Neural crest cell (in vitro differentiated cells): ENCODE measurements at regions not wholly inside any gene's neighbourhood (a gene's known extent, or its start where the extent isn't known, plus 50 kb on each side); places are given as distances from the start of the nearest gene placed in this dataset.
"Not testable (repeated sequence)": the region's sequence is repeated elsewhere in the genome, so short reads cannot be mapped to it uniquely, and the experiment has no call there.

ENCODE experiments used
- DNase-seq: peaks from one replicate; pipeline ENCODE4 v3.0.0; 2021; ENCODE audit warnings: low read depth, mixed read lengths, low spot score
- H3K27ac Mint-ChIP-seq: one replicate; pipeline ENCODE4 v1.8.0; 2021; ENCODE audit warnings: mild to moderate bottlenecking, mixed read lengths; ENCODE audit not compliant: unreplicated experiment
- H3K27me3 Mint-ChIP-seq: 2 replicates; pipeline ENCODE4 v1.8.0; 2021; ENCODE audit warnings: low read depth, mild to moderate bottlenecking, mixed read lengths
- H3K36me3 Mint-ChIP-seq: 2 replicates; pipeline ENCODE4 v1.8.0; 2021; ENCODE audit warnings: low read depth, mild to moderate bottlenecking, mixed read lengths
- H3K4me1 Mint-ChIP-seq: 2 replicates; pipeline ENCODE4 v1.8.0; 2021; ENCODE audit warnings: mixed read lengths
- H3K4me3 Mint-ChIP-seq: one replicate; pipeline ENCODE4 v1.8.0; 2021; ENCODE audit warnings: mild to moderate bottlenecking, mixed read lengths
- H3K9me3 Mint-ChIP-seq: 2 replicates; pipeline ENCODE4 v1.8.0; 2021; ENCODE audit warnings: mixed read lengths
- TF ChIP-seq, protein P1 (sequence below): fragments of 200-600 bp; sonication (generic); conservative IDR thresholded peaks from 2 replicates; pipeline ENCODE4 v1.5.0; 2021; ENCODE audit warnings: antibody characterized with exemption, mild to moderate bottlenecking

DNA sequence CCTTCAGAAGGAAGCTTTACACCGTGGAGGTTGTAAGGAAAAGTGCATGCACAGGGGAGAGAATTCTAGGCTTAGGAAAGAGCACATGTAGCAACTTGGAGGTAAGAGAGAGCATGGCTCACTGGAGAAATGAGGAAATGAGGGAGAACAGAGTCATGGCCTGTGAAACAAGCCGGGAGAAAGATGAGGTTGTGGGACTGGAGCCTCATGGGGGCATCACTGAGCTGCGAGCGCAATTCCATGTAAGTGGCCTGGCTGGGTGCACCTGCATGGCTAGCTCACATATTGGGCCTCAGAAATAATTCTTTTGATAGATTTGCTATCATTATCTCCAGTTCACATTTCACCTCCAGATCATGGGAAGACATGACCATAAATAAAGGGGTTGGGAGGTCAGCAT lies 785.5 kb upstream of the RAB6C start:
- H3K36me3 Mint-ChIP-seq = no peaks in the 10 kb centered on the region
- no peak overlapping the region for H3K4me3 Mint-ChIP-seq
- H3K9me3 Mint-ChIP-seq = no peaks in the 10 kb centered on the region
- DNase-seq = no peak
- H3K4me1 Mint-ChIP-seq = peaks cover 20% of the 10 kb centered on the region
- TF ChIP-seq, protein P1, sequence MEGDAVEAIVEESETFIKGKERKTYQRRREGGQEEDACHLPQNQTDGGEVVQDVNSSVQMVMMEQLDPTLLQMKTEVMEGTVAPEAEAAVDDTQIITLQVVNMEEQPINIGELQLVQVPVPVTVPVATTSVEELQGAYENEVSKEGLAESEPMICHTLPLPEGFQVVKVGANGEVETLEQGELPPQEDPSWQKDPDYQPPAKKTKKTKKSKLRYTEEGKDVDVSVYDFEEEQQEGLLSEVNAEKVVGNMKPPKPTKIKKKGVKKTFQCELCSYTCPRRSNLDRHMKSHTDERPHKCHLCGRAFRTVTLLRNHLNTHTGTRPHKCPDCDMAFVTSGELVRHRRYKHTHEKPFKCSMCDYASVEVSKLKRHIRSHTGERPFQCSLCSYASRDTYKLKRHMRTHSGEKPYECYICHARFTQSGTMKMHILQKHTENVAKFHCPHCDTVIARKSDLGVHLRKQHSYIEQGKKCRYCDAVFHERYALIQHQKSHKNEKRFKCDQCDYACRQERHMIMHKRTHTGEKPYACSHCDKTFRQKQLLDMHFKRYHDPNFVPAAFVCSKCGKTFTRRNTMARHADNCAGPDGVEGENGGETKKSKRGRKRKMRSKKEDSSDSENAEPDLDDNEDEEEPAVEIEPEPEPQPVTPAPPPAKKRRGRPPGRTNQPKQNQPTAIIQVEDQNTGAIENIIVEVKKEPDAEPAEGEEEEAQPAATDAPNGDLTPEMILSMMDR = no peak
- no peaks in the 10 kb centered on the region for H3K27me3 Mint-ChIP-seq
- no peak overlapping the region for H3K27ac Mint-ChIP-seq

DNA sequence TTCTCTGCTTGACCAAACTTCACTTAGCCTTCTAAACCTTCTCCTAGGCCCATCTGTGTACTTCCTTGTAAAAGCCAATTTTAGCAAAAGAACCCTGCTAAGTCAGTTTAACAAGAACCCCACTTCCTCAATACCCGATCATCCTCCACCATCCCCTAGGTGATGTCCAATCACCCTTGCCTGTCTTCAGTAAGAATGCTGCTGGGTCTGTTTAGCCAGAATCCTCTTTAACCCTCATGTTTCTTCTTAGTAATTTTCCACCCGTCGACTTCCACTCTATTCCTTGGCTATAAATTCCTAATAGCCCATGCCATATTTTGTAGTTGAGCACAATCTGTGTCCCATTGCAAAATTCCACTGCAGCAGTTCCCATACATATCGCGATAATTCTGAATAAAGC lies 780.0 kb upstream of the RAB6C start:
- no peaks in the 10 kb centered on the region for H3K4me1 Mint-ChIP-seq
- no peak overlapping the region for H3K27ac Mint-ChIP-seq

GRCh38 chr2:129201696-129202095 lies 777.8 kb upstream of the RAB6C start:
- Mint-ChIP-seq H3K4me3 (no peak overlapping the region), H3K4me1 (no peaks in the 10 kb centered on the region), H3K36me3 (no peaks in the 10 kb centered on the region), H3K9me3 (no peaks in the 10 kb centered on the region), H3K27me3 (no peaks in the 10 kb centered on the region), H3K27ac (no peak overlapping the region)
- TF ChIP-seq, protein P1 = no peak
- no peak for DNase-seq

More for the DNA sequence above, 780.0 kb upstream of the RAB6C start:
- Mint-ChIP-seq H3K9me3 (no peaks in the 10 kb centered on the region), H3K36me3 (no peaks in the 10 kb centered on the region), H3K27me3 (no peaks in the 10 kb centered on the region), H3K4me3 (no peak overlapping the region)
- TF ChIP-seq, protein P1 = no peak
- no peak for DNase-seq

DNA sequence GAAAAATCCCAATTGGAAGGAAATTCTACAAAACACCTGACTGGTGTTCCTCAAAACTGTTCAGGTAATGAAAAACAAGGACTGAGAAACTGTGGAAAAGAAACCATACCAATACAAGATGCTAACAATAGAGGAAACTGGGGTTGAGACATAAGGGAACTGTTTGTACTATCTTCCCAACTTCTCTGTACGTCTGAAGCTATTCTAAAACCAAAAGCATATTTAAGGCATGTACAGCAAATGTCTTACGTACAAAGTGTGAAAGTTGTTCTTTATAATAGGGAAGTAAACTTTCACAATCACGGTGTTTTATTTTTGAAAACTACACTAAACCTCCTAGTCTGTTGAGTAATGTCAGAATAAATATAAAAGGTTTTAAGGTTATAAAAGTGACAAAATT lies 776.1 kb upstream of the RAB6C start:
- Mint-ChIP-seq H3K4me3 (no peak overlapping the region), H3K27me3 (no peaks in the 10 kb centered on the region), H3K4me1 (no peaks in the 10 kb centered on the region), H3K36me3 (no peaks in the 10 kb centered on the region), H3K9me3 (no peaks in the 10 kb centered on the region), H3K27ac (no peak overlapping the region)
- TF ChIP-seq, protein P1 = no peak
- no peak for DNase-seq

DNA sequence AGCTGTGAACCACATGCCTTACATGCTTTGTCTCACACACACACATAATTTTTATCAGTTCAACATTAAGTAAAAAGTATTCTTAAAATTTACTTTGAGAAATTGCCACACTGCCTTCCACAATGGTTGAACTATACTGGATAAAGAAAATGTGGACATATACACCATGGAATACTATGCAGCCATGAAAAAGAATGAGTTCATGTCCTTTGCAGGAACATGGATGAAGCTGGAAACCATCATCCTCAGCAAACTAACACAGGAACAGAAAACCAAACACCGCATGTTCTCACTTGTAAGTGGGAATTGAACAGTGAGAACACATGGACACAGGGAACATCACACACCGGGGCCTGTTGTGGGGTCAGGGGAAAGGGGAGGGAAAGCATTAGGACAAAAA lies 774.9 kb upstream of the RAB6C start:
- H3K36me3 Mint-ChIP-seq, H3K27ac Mint-ChIP-seq, H3K9me3 Mint-ChIP-seq, H3K4me3 Mint-ChIP-seq, H3K4me1 Mint-ChIP-seq, H3K27me3 Mint-ChIP-seq, DNase-seq: not testable (repeated sequence)

- TF ChIP-seq, protein P1 = no peak
- Mint-ChIP-seq H3K36me3 (no peaks in the 10 kb centered on the region), H3K4me1 (no peaks in the 10 kb centered on the region), H3K4me3 (no peak overlapping the region), H3K27me3 (no peaks in the 10 kb centered on the region), H3K9me3 (no peaks in the 10 kb centered on the region), H3K27ac (no peak overlapping the region)
- DNase-seq = no peak
These were observed 774.3 kb upstream of the RAB6C start for GRCh38 chr2:129205176-129205575.
